ENCODE measurements at regions not wholly inside any gene's neighbourhood (a gene's known extent, or its start where the extent isn't known, plus 50 kb on each side); places are given as distances from the start of the nearest gene placed in this dataset.
"Not testable (repeated sequence)": the region's sequence is repeated elsewhere in the genome, so short reads cannot be mapped to it uniquely, and the experiment has no call there.

DNA sequence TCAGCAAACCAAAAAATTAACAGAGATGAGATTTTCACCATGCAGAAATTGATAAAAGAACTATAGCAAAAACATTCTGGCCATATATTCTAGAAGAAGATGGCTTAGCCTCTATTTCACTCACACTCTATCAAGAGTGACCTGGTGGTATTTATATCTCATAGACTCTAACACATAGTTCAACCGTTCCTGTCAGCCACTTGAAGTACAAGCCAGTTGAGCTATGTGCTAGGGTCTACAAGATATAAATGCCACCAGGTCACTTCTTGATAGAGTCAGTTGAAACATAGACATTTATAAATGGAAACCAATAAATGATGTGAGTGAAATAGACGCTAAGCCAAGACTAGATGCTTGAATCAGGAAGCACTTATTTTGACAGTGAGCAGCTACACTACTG is 836.7 kb upstream of the EPHA5 start:
- DNase-seq: no peak

DNA sequence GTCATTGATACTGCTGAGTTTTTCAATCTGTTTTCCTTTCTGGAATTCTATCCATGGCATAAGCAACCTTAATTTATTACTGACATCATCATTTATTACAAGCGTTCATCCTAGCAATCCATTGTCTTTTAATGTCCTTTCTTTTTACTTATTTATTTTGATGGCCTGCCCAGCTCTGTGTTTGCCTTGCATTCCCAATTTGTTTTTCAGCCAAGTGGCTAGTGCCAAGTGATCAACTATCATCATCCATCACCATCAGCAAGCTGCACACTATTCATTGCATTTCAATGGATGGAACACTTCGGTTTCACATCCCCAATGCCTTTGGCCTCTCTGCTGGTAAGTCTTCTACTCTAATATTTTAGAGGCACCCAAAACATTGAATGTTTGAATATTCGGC is 831.7 kb upstream of the EPHA5 start:
- no peak for DNase-seq

GRCh38 chr4:66490729-66491128 is 820.4 kb upstream of the EPHA5 start:
- no peak for DNase-seq

- no peak for DNase-seq
Measured at GRCh38 chr4:66489783-66490452, 819.6 kb upstream of the EPHA5 start.

DNA sequence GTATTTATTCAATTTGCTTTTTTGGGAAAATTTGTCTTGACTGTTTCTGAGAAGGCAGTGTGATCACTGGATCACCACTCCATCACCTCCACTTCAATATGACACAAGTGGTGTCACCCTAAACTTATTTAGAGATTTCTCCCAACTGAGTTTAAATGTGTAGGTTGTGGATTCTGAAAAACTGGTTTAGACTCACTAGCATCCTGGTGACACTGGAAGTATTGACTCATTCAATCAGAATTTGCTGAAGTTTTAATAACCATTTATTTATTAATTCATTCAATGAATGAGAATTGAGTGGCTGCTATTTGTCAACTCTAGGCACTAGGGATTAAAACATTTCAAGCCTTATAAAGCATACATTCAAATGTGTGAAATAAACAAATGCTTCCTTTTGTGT is 819.1 kb upstream of the EPHA5 start:
- DNase-seq: no peak

GRCh38 chr4:66486068-66486467 is 815.8 kb upstream of the EPHA5 start:
- DNase-seq: no peak

- DNase-seq: no peak
Measured at GRCh38 chr4:66482186-66482585, 811.9 kb upstream of the EPHA5 start.

DNA sequence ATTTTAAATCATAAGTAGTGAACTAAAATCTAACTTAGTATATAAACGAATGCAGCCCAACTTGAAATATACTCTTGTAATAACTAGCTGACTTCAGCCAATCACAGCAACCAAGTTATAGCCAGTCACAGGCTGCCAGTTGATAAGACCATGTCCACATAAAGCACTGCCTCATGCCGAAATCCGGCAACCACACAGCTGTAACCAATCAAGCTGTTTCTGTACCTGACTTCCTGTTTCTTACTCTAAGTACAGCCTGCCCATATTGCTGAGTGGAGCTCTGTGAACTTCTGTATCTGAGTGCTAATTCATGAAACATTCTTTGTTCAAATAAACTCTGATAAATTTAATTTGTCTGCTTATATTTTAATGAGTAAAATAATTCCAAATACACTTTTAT is 805.3 kb upstream of the EPHA5 start:
- no peak for DNase-seq

- DNase-seq: no peak
Measured at GRCh38 chr4:66465111-66465510, 794.8 kb upstream of the EPHA5 start.

GRCh38 chr4:66462890-66463289 is 792.6 kb upstream of the EPHA5 start:
- DNase-seq: not testable (repeated sequence)

GRCh38 chr4:66451741-66452140 is 781.5 kb upstream of the EPHA5 start:
- no peak for DNase-seq

- DNase-seq: no peak
Measured at GRCh38 chr4:66443008-66443407, 772.7 kb upstream of the EPHA5 start.

DNA sequence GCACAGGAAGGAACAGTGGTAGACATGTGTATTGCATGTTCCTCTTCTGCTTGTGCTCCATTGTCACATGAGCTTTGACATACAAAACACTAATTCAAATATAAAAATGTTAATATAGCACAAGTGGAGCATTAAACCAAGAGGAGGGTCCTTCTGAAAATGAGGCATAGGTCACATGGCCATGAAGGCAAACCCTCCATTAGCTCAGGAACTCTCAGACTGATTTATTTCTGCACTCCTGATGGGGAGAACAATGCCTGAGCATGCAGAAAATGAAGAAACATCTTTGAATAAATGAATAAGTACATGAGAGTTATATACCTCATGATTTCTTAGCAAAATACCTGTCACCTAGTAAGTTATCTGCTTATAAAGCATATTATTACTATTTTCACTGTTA is 769.2 kb upstream of the EPHA5 start:
- no peak for DNase-seq

DNA sequence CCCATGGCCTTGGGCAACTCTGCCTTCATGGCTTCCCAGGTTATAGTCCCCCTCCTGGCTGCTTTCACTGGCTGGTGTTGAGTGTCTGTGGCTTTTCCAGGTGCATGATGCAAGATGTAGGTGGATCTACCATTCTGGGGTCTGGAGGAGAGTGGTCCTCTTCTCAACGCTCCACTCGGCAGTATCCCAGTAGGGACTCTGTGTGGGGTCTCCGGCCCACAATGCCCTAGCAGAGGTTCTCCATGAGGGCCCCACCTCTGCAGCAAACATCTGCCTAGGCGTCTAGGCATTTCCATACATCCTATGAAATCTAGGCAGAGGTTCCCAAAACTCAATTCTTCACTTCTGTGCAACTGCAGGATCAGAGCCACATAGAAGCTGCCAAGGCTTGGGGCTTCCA is 763.4 kb upstream of the EPHA5 start:
- no peak for DNase-seq

DNA sequence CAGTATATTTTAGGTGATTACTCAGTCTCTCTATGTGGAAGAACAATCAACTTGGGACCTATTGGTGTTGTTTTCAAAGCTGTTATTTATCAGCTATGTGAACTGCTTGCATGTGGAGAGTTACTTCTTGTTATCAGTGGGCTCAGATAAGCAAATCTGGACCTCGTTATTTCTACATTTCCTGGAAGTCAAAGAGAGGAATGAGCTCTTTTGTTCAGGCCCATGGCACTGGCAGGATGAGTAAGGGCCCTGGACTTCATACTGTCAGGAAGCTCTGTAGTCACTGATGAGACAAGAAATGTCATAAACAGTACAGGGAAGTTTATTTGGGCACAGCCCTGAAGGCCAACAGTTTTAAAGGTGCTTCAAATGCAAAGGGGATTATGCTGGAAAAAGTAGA is 760.6 kb upstream of the EPHA5 start:
- DNase-seq: no peak

DNA sequence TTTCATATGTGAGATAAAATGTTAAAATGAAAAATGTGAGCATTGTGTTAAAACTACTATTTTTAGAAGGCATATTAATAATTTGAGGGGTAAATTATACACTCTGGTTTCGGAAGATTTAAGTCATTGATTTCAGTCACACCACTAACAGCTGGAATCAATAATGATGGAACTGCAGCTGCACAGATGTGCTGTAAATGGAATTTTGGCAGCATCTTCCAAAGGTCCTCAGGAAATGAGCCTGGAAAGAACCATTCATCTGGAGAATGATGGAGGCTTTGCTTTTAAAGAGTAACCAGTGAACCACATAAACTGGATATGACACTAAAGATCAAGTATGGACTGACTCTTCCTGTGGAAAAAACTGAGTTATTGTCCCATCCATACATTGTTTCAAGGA is 759.0 kb upstream of the EPHA5 start:
- DNase-seq: no peak

DNA sequence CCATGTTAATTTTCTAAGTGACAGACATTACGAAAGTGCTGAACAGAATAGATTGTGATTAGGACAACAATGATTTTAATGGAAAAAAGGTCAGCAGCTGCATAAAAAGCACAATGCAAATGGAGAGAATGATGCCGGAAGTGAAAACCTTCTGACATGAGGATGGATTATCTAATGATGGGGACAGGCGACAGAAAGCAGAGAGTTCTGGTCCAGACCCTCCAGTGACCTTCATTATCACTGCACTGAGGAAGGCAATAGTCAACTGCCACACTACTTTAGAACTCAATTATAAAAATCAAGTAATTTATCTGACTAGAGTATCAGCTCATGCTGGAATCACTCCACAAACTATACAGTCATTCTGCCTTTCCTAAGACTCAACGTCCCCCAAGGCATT is 746.1 kb upstream of the EPHA5 start:
- no peak for DNase-seq

GRCh38 chr4:66404141-66404540 is 733.9 kb upstream of the EPHA5 start:
- no peak for DNase-seq

GRCh38 chr4:66376921-66377320 is 706.6 kb upstream of the EPHA5 start:
- DNase-seq: no peak

DNA sequence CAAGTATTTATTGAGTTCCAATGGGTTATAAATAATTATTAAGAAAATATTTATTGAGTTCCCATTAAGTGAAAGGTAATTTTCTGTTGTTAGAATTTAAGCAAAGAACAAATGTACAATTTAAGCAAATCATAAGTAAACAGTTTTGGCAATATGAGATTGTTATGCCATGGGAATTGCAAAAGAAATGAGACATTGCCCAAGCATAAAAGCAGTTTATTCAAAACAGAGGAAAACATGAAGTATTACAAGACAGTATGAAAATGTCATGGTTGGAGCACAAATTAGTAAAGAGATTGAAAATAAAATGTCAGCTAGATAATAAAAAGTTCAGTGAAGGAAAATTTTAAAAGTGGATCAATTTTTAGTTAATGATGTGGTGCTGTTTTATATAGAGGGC is 706.1 kb upstream of the EPHA5 start:
- DNase-seq: no peak

- no peak for DNase-seq
Measured at GRCh38 chr4:66373268-66373667, 703.0 kb upstream of the EPHA5 start.

DNA sequence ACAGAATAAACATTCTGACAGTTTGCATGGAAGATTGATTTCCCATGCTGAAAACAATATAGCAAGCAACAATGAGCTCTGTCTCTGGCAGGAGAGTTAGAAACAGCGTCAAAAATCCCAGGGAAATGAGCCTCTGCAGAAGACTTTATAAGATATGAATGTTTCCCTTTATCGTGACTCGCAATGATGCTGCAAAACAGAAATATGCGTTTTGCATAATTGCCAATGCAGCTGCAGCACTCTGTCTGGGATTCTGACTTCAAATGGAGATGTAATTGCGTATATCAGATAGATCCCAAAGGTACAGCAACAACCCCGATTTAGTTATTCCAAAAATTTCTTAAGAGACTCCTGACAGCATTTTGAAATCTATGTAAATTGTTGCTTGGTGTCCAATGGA is 702.4 kb upstream of the EPHA5 start:
- no peak for DNase-seq

DNA sequence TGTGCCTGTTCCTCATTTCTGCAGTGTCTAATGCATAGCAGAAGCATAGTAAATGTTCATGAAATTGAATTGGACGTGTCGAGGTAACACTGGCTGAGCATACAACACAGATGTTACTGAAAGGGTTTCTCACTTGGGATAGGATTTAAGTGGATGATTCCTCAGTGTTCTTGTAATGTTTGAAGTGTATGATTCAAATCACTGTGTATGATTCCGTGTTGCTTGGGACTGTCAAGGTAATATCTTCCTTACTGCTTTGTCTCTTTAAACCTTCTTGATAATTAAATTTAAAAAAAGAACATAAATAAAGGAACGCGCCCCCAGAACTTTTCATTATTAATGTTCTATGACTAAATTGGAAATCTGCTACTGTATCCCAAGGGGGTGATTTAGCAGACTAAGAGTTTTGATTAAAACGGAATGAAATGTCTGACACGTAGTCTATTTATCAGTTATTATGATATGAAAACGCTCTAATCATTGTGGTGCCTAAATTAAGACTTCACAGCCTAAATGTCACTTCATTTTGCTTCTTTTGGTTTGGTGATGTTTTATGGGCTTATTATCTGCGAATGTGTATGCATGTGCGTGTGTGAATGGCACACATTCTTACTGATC is 696.9 kb upstream of the EPHA5 start:
- DNase-seq: no peak

DNA sequence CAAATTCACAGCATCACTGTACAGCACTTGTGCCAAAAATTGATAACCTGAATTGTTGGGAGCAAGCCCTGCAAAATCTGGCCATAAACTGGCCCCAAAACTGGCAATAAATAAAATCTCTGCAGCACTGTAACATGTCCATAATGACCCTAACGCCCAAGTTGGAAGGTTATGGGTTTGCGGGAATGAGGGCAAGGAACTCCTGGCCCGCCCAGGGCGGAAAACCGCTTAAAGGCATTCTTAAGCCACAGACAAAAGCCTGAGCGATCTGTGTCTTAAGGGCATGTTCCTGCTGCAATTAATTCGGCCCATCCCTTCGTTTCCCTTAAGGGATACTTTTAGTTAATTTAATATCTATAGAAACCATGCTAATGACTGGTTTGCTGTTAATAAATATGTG is 690.1 kb upstream of the EPHA5 start:
- DNase-seq: not testable (repeated sequence)

DNA sequence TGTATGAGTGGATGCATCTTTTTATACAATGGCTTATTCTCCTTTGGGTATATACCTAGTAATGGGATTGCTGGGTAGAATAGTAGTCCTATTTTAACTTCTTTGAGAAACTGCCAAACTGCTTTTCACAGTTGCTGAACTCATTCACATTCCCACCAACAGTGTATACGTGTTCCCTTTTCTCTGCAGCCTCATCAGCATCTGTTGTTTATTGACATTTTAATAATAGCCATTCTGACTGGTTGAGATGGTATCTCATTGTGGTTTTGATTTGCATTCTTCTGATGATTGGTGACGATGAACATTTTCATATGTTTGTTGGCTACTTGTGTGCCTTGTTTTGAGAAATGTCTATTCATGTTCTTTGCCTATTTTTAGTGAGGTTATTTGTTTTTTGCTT is 687.0 kb upstream of the EPHA5 start:
- DNase-seq: no peak
